ENCODE measurements at regions not wholly inside any gene's neighbourhood (a gene's known extent, or its start where the extent isn't known, plus 50 kb on each side); places are given as distances from the start of the nearest gene placed in this dataset.

DNA sequence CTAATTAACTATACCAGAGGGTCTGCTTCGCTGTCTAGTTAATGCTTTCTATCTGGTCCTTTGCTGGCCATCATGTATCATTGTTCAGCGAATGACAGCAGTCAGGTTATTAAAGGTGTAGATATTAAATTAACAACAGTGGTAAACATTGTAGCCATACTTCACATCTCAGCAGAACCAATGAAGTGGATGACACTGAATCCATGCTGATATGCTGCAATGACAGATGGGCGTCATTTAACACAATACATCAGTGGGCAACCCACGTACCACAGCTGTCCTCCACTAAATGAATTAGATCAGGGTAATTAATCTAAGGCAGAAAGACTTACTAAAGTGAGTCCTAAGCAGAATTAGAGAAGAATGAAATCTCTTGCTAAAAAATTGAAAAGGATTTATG lies 767.2 kb downstream of the NXPH1 start:
- Histone ChIP-seq H3K4me1 (ENCODE audit: control insufficient read depth, extremely low read depth, insufficient read depth, low read length) (no peaks in the 10 kb centered on the region), H3K4me2 (ENCODE audit: control insufficient read depth, extremely low read depth, insufficient read depth, low read depth, low read length) (no peak overlapping the region), H3K36me3 (ENCODE audit: control insufficient read depth in 2 of 2, extremely low read depth in 1 of 2, insufficient read depth in 2 of 2, low read length in 2 of 2) (no peaks in the 10 kb centered on the region), H3K9me1 (ENCODE audit: control insufficient read depth, extremely low read depth, insufficient read depth, low read length) (no peaks in the 10 kb centered on the region), H3K9ac (ENCODE audit: control insufficient read depth, extremely low read depth, insufficient read depth, low read length) (no peak overlapping the region), H4K20me1 (ENCODE audit: control insufficient read depth, extremely low read depth, insufficient read depth, low read length) (no peaks in the 10 kb centered on the region), H2AFZ (ENCODE audit: control insufficient read depth, low read length) (no peak overlapping the region), H3K27ac (ENCODE audit: control insufficient read depth, insufficient read depth, low read length) (no peak overlapping the region), H3K27me3 (ENCODE audit: control insufficient read depth, extremely low read depth, insufficient read depth, low read length) (no peaks in the 10 kb centered on the region), H3K9me3 (ENCODE audit: control insufficient read depth, low read depth, low read length) (no peaks in the 10 kb centered on the region), H3K4me3 (ENCODE audit: control insufficient read depth in 2 of 3, extremely low read depth in 1 of 3, insufficient read depth in 2 of 3, low read depth in 1 of 3, low read length in 3 of 3) (no peak overlapping the region), H3K79me2 (ENCODE audit: control insufficient read depth, insufficient read depth, low read length) (no peaks in the 10 kb centered on the region)
- DNase-seq (ENCODE audit: low read depth, low spot score) (no peak), FAIRE-seq (no peak)
- no peak for TF ChIP-seq EZH2 (IDR thresholded peaks at IDR 0.05; ENCODE audit: low read length)
- no peak for TF ChIP-seq CTCF (optimal IDR thresholded peaks at IDR 0.05 in 1 of 3, IDR thresholded peaks at IDR 0.05 in 1 of 3, conservative IDR thresholded peaks at IDR 0.05 in 1 of 3; ENCODE audit: extremely low read depth in 1 of 3, insufficient read depth in 2 of 3, low read length in 3 of 3)
- dilution Hi-C loops (cut with MboI; ENCODE audit: extremely low pct_ligation_motif_present, low sequenced_read_pairs), result no loop called here

GRCh38 chr7:9201928-9202327 lies 768.5 kb downstream of the NXPH1 start:
- no peak for DNase-seq (ENCODE audit: low read depth, low spot score)
- Histone ChIP-seq H3K9me1 (ENCODE audit: control insufficient read depth, extremely low read depth, insufficient read depth, low read length) (no peaks in the 10 kb centered on the region), H3K9ac (ENCODE audit: control insufficient read depth, extremely low read depth, insufficient read depth, low read length) (no peak overlapping the region), H3K79me2 (ENCODE audit: control insufficient read depth, insufficient read depth, low read length) (no peaks in the 10 kb centered on the region), H2AFZ (ENCODE audit: control insufficient read depth, low read length) (no peak overlapping the region), H3K4me3 (ENCODE audit: control insufficient read depth in 2 of 3, extremely low read depth in 1 of 3, insufficient read depth in 2 of 3, low read depth in 1 of 3, low read length in 3 of 3) (no peak overlapping the region), H3K4me2 (ENCODE audit: control insufficient read depth, extremely low read depth, insufficient read depth, low read depth, low read length) (no peak overlapping the region), H3K36me3 (ENCODE audit: control insufficient read depth in 2 of 2, extremely low read depth in 1 of 2, insufficient read depth in 2 of 2, low read length in 2 of 2) (no peaks in the 10 kb centered on the region), H3K27ac (ENCODE audit: control insufficient read depth, insufficient read depth, low read length) (no peak overlapping the region), H3K4me1 (ENCODE audit: control insufficient read depth, extremely low read depth, insufficient read depth, low read length) (no peaks in the 10 kb centered on the region), H3K27me3 (ENCODE audit: control insufficient read depth, extremely low read depth, insufficient read depth, low read length) (no peaks in the 10 kb centered on the region), H4K20me1 (ENCODE audit: control insufficient read depth, extremely low read depth, insufficient read depth, low read length) (no peaks in the 10 kb centered on the region), H3K9me3 (ENCODE audit: control insufficient read depth, low read depth, low read length) (no peaks in the 10 kb centered on the region)
- TF ChIP-seq EZH2 (IDR thresholded peaks at IDR 0.05; ENCODE audit: low read length) (no peak), CTCF (optimal IDR thresholded peaks at IDR 0.05 in 1 of 3, IDR thresholded peaks at IDR 0.05 in 1 of 3, conservative IDR thresholded peaks at IDR 0.05 in 1 of 3; ENCODE audit: extremely low read depth in 1 of 3, insufficient read depth in 2 of 3, low read length in 3 of 3) (no peak)
- dilution Hi-C loops (cut with MboI; ENCODE audit: extremely low pct_ligation_motif_present, low sequenced_read_pairs), result no loop called here
- no peak for FAIRE-seq

Measured in keratinocyte (primary cell).